ENCODE measurements at regions not wholly inside any gene's neighbourhood (a gene's known extent, or its start where the extent isn't known, plus 50 kb on each side); places are given as distances from the start of the nearest gene placed in this dataset.

DNA sequence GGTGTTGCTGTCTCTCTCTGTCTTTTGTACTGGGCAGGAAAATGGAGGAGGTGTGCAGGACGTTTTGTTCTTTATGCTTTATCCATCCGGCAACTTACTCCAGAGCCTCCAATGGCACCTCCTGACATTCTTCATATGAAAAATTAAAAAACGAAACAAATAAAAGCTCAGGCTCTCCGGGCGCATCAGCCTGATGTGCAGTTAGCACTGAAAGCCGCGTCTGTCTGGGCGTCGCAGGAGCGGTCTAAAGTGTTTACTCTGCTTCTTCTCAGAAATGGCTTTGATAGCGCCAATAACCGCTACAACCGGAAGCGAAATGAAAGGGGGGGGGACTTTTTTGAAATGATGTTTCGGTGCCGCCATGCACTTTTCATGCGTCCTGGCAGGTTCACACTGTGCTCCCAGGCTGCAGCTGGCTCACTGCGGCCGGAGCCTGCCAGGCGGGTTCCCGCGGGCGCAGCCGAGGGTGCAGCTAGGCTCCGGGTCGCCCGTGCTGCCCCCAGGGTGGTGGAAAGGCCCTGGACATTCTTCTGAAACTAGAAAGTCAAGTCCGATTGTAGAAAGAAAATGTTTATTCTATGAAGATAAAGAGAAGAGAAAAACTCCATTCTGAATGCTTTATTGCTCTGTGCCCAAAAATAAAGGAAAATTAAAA is 407.7 kb upstream of the IRX1 start (continued):
- TF ChIP-seq HLTF (IDR thresholded peaks at IDR 0.05) (no peak), GTF2E2 (tag; IDR thresholded peaks at IDR 0.05) (no peak), TFAM (CRISPR knock-in tag; conservative IDR thresholded peaks at IDR 0.05) (no peak)

DNA sequence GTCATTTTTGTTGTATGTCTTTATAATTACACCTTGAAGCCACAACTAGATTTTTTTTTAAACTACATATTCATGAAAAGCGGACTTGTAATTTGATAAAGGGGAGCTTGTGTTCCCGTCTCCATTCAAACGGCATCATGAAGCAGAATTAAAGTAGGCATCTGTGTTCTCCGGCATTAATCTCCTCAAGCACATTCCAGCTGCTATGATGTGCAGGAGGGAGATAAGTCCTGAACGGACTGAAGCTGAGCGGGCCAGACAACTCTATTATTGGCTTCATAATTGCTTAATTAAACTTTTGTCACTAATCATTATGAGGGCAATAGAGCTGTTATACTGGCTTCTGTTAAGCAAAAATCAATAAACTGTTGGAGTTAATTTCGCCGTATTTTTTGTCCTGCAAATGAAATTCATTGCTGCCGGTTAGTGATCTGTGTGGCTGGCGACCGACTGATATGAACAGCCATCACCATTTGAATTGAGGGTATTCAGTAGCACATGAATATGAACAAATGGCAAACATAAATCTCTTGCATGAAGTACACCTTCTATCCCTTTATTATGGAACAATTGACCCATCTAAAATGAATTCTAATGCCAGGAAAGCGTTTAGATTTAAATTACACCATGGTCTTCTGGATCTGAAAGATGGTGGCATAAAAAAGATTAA is 408.8 kb upstream of the IRX1 start:
- WGBS (ENCODE audit: insufficient coverage, low coverage, missing lambda C conversion rate) = under 1% methylated on average over 12 of the region's 12 CpGs
- peaks cover 0 to 3% of the 10 kb centered on the region in 2 experiments; a peak in 1 of 5 replicates for H3K4me1 ChIP-seq (replicated peaks in 1 of 2; ENCODE audit: control insufficient read depth in 2 of 2, insufficient read depth in 2 of 2, low read length in 2 of 2)
- H3K79me2 ChIP-seq (ENCODE audit: control insufficient read depth, insufficient read depth, low read length) = no peaks in the 10 kb centered on the region
- no peak for ATAC-seq
- CTCF ChIA-PET (ENCODE audit: low intra/inter-chr PET ratio) = no interaction called here
- POLR2A ChIA-PET = no interaction called here
- FAIRE-seq = no peak
- no peak for DNase-seq (ENCODE audit: extremely low read depth in 1 of 4, low spot score in 3 of 4)
- no peak overlapping the region for H2AFZ ChIP-seq (ENCODE audit: low read depth, low read length)
- H3K9ac ChIP-seq (ENCODE audit: insufficient read depth in 1 of 2, low read depth in 2 of 2, low read length in 2 of 2) = no peak overlapping the region
- no peak overlapping the region for H3K4me2 ChIP-seq (ENCODE audit: insufficient read depth, low read length)
- H3K4me3 ChIP-seq = no peak overlapping the region
- H3K9me1 ChIP-seq (ENCODE audit: control insufficient read depth, insufficient read depth, low read length) = no peaks in the 10 kb centered on the region
- H3K27me3 ChIP-seq (ENCODE audit: control insufficient read depth in 2 of 2, insufficient read depth in 2 of 2, low read length in 2 of 2) = peaks cover 28 to 36% of the 10 kb centered on the region in 2 experiments
- no peak overlapping the region for H3K27ac ChIP-seq (ENCODE audit: extremely low read depth, low read depth, low read length)
- no peaks in the 10 kb centered on the region for H3K36me3 ChIP-seq (ENCODE audit: control insufficient read depth, insufficient read depth, low read length)
- in situ Hi-C loops (cut with MboI) = no loop called here
- intact Hi-C loops (cut with micrococcal nuclease) = no loop called here
- no peaks in the 10 kb centered on the region for H3K9me3 ChIP-seq (replicated peaks; ENCODE audit: control insufficient read depth, insufficient read depth, low read depth, low read length)
- H4K20me1 ChIP-seq (replicated peaks; ENCODE audit: control insufficient read depth, insufficient read depth, low read length) = no peaks in the 10 kb centered on the region
- BruUV-seq (replicated peaks) = no TSS peak
- TF ChIP-seq, protein P1, sequence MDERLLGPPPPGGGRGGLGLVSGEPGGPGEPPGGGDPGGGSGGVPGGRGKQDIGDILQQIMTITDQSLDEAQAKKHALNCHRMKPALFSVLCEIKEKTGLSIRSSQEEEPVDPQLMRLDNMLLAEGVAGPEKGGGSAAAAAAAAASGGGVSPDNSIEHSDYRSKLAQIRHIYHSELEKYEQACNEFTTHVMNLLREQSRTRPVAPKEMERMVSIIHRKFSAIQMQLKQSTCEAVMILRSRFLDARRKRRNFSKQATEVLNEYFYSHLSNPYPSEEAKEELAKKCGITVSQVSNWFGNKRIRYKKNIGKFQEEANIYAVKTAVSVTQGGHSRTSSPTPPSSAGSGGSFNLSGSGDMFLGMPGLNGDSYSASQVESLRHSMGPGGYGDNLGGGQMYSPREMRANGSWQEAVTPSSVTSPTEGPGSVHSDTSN (CRISPR knock-in tag; IDR thresholded peaks at IDR 0.05; ENCODE audit: low read depth) = no peak
- TF ChIP-seq, protein P1 (tag; conservative IDR thresholded peaks at IDR 0.05; ENCODE audit: low read depth) = no peak
- TF ChIP-seq, protein P2, sequence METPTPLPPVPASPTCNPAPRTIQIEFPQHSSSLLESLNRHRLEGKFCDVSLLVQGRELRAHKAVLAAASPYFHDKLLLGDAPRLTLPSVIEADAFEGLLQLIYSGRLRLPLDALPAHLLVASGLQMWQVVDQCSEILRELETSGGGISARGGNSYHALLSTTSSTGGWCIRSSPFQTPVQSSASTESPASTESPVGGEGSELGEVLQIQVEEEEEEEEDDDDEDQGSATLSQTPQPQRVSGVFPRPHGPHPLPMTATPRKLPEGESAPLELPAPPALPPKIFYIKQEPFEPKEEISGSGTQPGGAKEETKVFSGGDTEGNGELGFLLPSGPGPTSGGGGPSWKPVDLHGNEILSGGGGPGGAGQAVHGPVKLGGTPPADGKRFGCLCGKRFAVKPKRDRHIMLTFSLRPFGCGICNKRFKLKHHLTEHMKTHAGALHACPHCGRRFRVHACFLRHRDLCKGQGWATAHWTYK (CRISPR knock-in tag; IDR thresholded peaks at IDR 0.05) = no peak
- no peak for TF ChIP-seq PRPF4 (IDR thresholded peaks at IDR 0.05; ENCODE audit: insufficient read depth, low read depth, low read length, poor library complexity, severe bottlenecking)
